ENCODE measurements at regions not wholly inside any gene's neighbourhood (a gene's known extent, or its start where the extent isn't known, plus 50 kb on each side); places are given as distances from the start of the nearest gene placed in this dataset.
"Not testable (repeated sequence)": the region's sequence is repeated elsewhere in the genome, so short reads cannot be mapped to it uniquely, and the experiment has no call there.

- DNase-seq, result no peak
These were observed 52.3 kb upstream of the ARMC3 start for GRCh38 chr10:22875581-22875980.

- no peak for DNase-seq
These were observed 53.5 kb upstream of the ARMC3 start for GRCh38 chr10:22874189-22874854.

GRCh38 chr10:22856444-22857074 is 71.3 kb upstream of the ARMC3 start:
- no peak for DNase-seq

GRCh38 chr10:22854935-22855421 is 72.9 kb upstream of the ARMC3 start:
- no peak for DNase-seq

- DNase-seq, result no peak
These were observed 73.9 kb upstream of the ARMC3 start for GRCh38 chr10:22853906-22854447.

GRCh38 chr10:22852712-22853353 is 75.0 kb upstream of the ARMC3 start:
- DNase-seq, result no peak

- no peak for DNase-seq
These were observed 76.0 kb upstream of the ARMC3 start for GRCh38 chr10:22851865-22852239.

GRCh38 chr10:22850541-22850940 is 77.3 kb upstream of the ARMC3 start:
- DNase-seq, result no peak

GRCh38 chr10:22849077-22849805 is 78.6 kb upstream of the ARMC3 start:
- no peak for DNase-seq

- no peak for DNase-seq
These were observed 79.3 kb upstream of the ARMC3 start for GRCh38 chr10:22848509-22848908.

GRCh38 chr10:22846294-22846693 is 81.6 kb upstream of the ARMC3 start:
- DNase-seq, result no peak

- no peak for DNase-seq
These were observed 88.2 kb upstream of the ARMC3 start for GRCh38 chr10:22839639-22840038.

GRCh38 chr10:22837771-22838170 is 90.1 kb upstream of the ARMC3 start:
- peak; percentile 56 for DNase-seq

GRCh38 chr10:22837351-22837750 is 90.5 kb upstream of the ARMC3 start:
- DNase-seq, result no peak

GRCh38 chr10:22834471-22834870 is 93.4 kb upstream of the ARMC3 start:
- DNase-seq, result no peak

GRCh38 chr10:22833781-22834180 is 94.1 kb upstream of the ARMC3 start:
- no peak for DNase-seq

- no peak for DNase-seq
These were observed 94.5 kb upstream of the ARMC3 start for GRCh38 chr10:22833353-22833752.

- no peak for DNase-seq
These were observed 95.0 kb upstream of the ARMC3 start for GRCh38 chr10:22832851-22833250.

- DNase-seq, result no peak
These were observed 95.7 kb upstream of the ARMC3 start for GRCh38 chr10:22832066-22832602.

GRCh38 chr10:22831586-22831985 is 96.3 kb upstream of the ARMC3 start:
- DNase-seq, result no peak

- DNase-seq, result not testable (repeated sequence)
These were observed 99.1 kb upstream of the ARMC3 start for GRCh38 chr10:22828712-22829111.

- no peak for DNase-seq
These were observed 102.0 kb upstream of the ARMC3 start for GRCh38 chr10:22825841-22826240.

GRCh38 chr10:22824984-22825383 is 102.9 kb upstream of the ARMC3 start:
- DNase-seq, result no peak

Measured in suppressor macrophage treated with lipopolysaccharide for 4 hours (primary cell).